IPS-18c (cell line): ENCODE measurements at regions not wholly inside any gene's neighbourhood (a gene's known extent, or its start where the extent isn't known, plus 50 kb on each side); places are given as distances from the start of the nearest gene placed in this dataset.
"Not testable (repeated sequence)": the region's sequence is repeated elsewhere in the genome, so short reads cannot be mapped to it uniquely, and the experiment has no call there.

Source experiments
- H3K4me3 ChIP-seq: 2 replicates; pipeline ENCODE4 v1.7.0; 2013; ENCODE audit warnings: low read depth, mild to moderate bottlenecking, low read length, moderate library complexity; ENCODE audit not compliant: insufficient read depth
- H3K9me3 ChIP-seq: one replicate; pipeline ENCODE4 v1.6.1; 2013; ENCODE audit warnings: mild to moderate bottlenecking, low read length, moderate library complexity; ENCODE audit not compliant: control insufficient read depth, insufficient read depth

DNA sequence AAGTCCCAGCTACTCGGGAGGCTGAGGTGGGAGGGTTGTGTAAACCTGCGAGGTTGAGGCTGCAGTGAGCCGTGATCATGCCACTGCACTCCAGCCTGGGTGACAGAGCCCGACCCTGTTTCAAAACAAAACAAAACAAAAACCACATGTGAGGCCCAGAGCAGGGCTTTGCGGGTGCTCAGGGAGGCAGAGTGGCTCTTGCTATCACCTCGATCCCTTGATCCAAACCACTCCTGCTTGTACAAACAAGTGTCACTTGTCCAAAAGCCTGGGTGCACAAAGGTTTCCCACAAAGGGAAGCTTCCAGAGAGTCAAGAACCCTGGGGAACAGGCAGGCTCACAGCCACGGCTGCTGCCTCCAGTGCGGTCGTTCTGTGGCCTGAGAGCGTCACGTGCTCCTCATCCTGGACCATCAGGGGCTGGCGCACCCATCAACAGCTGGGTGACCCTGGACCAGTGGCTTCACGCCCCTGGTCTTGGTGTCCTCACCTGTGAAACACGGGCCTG is 162.7 kb downstream of the C9orf50 start:
- Histone ChIP-seq H3K9me3 (no peaks in the 10 kb centered on the region), H3K4me3 (no peak overlapping the region)

DNA sequence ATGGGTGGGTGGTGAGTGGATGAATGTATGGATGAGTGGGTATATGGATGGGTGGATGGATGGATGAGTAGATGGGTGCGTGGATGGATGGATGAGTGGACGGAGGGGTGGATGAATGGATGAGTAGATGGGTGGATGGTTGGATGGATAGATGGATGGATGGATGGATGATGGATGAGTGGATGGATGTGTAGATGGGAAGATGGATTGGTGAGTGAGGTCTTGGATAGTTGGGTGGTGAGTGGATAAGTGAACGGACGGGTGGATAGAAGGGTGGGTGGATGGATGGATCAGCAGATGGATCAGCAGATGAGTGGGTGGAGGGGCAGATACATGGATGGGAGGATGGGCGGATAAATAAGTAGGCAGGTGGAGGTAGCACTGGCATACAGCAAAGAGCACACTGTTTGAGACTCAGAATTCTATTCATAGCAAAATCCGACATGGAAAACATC is 163.5 kb downstream of the C9orf50 start:
- Histone ChIP-seq H3K4me3 (no peak overlapping the region), H3K9me3 (no peaks in the 10 kb centered on the region)

DNA sequence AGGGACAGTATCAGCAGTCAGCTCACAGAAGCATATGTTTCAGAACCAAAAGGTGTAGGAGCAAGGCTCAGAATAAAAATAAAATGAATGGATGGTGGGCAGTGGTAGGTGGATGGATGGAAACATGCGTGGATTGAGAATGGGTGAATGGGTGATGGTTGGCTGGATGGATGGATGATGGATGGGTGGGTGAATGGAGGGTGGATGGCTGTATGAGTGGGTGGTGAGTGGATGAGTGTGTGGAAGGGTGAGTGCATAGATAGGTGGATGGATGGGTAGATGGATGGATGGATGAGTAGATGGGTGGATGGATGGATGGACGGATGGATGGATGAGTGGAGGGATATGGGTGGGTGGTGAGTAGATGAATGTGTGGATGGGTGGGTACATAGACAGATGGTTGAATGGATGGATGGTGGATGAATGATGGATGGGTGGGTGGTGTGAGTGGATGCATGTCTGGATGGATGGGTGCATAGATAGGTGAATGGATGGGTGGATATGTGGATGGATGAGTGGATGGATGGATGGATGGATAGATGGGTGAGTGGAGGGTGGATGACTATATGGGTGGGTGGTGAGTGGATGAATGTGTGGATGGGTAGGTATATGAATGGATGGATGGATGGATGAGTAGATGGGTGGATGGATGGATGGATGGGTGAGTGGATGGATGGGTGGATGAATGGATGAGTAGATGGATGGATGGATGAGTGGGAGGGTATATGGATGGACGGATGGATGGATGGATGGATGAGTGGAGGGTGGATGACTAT is 164.2 kb downstream of the C9orf50 start:
- Histone ChIP-seq H3K9me3 (no peaks in the 10 kb centered on the region), H3K4me3 (no peak overlapping the region)

DNA sequence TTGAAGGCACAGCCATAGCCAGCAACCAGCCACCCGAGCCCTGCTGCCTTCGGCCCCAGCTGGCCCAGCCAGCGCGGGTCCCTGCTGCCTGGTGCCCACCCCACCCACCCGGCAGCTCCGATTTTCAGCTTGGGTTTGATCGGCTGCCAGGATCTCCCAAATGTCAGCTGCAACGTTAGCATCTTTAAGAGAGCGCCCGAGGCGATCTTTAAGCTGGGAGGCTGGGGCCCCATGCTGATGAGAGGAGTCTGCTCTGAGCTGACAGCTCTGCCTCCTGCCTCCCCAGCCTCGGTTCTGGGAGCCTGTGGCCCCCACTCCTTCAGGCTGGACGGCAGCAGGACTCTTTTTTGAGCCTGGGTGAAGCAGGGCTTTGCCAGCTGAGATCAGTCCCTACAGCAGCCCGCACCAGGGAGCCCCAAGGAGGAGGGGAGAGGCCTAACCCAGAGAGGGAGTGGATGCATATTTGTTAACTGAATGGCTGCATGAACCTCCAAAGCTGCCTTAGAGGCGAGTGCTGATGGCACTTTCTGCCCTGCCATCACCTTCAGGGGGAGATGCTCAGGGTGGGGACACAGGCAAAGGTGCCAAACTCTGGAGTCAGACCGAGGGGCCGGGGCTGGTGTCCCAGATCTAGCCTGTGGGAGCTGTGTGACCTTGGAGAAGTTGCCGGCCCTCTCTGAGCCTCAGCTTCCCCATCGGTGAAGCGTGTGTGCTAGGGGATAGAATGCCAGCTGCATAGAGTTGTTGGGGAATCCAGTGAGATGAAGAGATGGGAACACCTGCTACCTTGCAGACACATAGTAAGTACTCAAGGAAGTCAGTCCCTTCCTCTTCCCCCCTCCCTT is 165.5 kb downstream of the C9orf50 start:
- no peak overlapping the region for H3K4me3 ChIP-seq

DNA sequence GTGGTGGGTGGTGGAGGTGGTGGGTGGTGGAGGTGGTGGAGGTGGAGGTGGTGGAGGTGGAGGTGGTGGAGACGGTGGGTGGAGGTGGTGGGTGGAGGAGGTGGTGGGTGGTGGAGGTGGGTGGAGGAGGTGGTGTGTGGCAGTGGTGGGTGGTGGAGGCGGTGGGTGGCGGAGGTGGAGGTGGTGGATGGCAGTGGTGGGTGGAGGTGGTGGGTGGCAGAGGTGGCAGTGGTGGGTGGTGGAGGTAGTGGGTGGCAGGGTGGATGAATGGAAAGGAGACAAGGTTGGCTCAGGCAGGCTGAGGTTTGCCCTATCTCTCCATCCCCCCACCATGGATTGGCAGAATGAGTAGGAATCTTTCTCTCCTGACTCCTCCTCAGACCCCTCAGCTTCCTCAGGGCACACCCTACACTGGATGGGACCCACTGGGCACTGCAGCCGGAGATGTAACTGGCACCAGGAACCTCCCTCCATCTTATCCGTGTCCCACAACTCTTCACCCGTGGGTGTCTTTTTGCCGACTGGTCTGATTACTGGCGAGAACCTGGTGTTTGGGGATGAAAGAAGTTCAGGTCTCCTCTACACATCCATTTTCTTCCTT is 166.3 kb downstream of the C9orf50 start:
- no peak overlapping the region for H3K4me3 ChIP-seq

More for the DNA sequence above, 165.5 kb downstream of the C9orf50 start:
- H3K9me3 ChIP-seq, result no peaks in the 10 kb centered on the region

DNA sequence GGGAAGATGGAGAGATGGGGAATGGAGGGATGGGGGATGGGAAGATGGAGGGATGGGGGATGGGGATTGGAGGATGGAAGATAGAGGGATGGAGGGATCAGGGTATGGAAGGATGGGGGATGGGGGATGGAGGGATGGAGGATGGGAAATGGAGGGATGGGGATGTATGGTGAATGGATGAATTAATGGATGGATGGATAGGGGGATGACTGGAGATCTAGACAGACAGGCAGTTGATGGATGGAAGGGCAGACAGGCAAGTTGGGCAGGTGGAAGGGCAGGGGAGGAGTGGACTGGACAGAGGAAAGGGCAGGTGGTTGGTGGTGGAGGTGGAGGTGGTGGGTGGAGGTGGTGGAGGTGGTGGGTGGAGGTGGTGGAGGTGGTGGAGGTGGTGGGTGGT is 167.2 kb downstream of the C9orf50 start:
- Histone ChIP-seq H3K4me3 (no peak overlapping the region), H3K9me3 (no peaks in the 10 kb centered on the region)

More for the DNA sequence above, 166.3 kb downstream of the C9orf50 start:
- H3K9me3 ChIP-seq, result no peaks in the 10 kb centered on the region

DNA sequence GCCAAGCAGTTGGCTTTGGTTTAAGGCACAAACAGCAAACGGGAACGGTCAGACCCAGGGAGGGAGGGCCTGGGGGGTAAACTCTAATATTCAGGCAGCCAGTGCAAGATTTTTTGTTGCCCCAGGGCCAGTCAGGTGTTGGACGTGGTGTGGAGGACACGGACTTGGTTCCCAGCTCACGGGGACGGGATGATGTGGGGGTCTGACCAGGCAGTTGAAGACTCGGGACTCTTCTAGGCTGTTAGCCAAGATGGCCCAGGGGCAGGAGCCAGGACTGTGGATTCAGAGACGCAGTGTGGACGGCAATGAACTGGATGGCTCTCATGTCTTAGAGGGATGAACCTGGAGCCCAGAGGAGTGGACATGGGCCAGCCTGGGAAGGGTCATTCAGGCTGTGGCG is 169.2 kb downstream of the C9orf50 start:
- no peak overlapping the region for H3K4me3 ChIP-seq
- no peaks in the 10 kb centered on the region for H3K9me3 ChIP-seq

DNA sequence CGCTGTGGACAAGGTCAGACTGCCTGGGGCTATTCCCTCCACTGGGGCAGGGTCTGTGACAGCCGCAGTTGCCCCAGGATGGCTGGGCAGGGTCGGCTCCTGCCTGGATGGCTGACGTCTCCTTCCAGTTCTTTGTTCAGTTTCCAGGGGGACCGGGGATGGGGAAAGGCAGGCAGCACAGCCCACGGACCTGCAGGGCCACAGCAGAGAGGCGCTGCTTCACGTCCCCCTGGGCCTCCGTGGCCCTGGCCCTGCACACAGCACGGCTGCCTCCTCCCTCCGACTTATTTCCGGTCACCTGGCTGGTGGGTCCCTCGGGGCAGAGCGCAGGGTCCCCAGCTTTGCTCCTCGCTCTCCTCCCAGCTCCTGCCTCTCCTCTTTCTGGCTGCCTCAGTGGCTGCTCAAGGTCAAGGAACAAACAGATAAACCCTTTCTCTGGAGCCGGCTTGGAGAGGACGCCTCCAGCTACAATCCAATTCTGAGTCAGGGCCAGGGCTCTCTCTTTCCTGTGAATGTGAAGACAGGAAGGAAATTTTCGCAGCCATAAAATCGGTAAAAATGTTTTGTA is 169.7 kb downstream of the C9orf50 start:
- H3K9me3 ChIP-seq, result no peaks in the 10 kb centered on the region
- H3K4me3 ChIP-seq, result no peak overlapping the region

DNA sequence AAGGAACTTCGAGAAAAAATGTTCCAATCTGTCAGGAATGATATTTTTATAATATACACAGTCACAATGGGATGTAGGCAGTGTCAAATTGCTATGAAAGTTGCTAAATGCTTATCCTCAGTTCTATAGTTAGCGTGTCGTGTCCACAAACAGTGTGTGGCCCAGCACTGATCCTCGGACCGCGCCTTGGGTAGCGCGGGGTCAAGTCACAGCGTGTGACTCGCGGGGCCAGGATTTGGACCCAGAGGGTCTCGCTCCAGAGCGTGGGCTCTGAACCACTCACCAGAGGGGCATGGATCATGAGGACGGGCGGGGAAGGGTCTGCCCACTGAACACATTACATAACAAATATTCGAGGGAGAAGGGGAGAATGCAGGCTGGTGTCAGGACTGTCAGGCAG is 171.8 kb downstream of the C9orf50 start:
- Histone ChIP-seq H3K9me3 (no peaks in the 10 kb centered on the region), H3K4me3 (no peak overlapping the region)

DNA sequence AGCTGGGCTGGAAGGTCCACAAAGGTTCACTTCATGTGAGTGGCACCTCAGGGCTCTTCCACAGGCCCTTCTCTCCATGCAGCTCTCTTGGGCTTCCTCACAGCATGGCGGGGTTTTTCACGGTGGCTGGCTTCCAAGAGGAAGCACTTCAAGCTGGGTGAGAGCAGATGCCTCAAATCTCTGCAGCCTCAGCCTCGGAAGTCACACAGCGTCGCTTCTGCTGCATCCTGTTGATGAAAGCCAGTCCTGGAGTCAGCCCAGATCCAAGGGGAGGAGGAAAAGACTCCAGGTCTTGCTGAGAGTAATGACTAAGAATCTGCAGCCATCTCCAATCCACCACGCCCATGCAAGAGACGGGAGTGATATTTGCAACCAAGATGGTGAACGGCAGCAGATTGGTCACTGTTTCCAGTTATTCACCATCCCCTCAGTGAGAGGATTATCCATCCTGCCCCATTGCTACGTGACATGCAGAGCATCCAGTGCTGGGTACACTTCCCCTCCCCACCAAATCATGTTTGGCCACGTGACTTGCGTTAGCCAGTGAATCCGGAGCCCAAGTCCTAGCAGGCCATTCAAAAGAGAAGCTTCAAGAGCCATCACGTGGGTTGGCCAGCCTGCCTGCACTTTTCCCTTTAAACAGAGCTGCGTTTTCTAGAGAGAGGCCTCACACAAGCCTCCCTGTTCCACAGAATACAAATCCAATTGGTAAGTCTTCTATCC is 173.9 kb downstream of the C9orf50 start:
- no peaks in the 10 kb centered on the region for H3K9me3 ChIP-seq

DNA sequence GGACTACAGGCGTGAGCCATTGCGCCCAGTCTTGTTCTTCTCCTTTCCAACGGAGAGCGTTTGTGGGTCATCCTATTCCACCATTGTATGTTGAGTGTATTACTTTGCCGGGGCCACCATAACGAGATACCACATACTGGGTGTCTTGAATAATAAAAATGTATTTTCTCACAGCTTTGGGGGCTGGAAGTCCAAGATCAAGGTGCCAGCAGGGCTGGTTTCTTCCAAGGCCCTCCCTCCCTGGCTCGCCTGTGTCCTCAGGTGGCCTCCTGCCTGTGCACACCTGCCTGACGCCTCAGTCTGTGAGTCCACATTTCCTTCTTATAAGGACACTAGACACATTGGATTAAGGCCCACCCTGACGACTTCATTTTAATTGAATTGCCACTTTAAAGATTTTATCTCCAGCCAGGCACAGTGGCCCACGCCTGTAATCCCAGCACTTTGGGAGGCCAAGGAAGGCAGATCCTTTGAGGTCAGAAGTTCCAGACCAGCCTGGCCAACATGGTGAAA is 175.1 kb downstream of the C9orf50 start:
- no peak overlapping the region for H3K4me3 ChIP-seq
- H3K9me3 ChIP-seq, result no peaks in the 10 kb centered on the region

More for the DNA sequence above, 173.9 kb downstream of the C9orf50 start:
- no peak overlapping the region for H3K4me3 ChIP-seq

DNA sequence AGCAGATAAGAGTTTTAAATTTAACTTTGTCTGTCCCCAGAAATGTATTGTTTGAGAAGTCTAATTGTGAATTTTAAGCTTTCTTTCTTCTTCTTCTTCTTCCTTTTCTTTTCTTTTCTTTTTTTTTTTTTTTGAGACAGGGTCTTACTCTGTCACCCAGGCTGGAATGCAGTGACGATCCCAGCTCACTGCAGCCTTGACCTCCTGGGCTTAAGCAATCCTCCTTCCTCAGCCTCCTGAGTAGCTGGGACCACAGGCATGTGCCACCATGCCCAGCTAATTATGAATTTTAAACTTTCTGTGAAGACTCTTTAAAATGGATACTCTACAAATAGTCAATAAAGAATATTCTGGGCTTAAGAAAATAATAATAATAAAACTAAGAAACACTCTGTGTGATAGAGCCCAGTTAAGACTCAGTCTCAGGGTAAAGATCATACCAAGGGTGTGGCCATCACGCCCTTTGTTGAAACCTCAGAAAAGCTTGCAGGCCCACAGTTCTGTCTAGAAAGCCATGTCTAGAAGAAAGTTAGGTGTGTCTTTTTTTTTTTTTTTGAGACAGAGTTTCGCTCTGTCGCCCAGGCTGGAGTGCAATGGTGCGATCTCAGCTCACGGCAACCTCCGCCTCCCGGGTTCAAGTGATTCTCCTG is 177.3 kb downstream of the C9orf50 start:
- H3K4me3 ChIP-seq, H3K9me3 ChIP-seq: not testable (repeated sequence)

DNA sequence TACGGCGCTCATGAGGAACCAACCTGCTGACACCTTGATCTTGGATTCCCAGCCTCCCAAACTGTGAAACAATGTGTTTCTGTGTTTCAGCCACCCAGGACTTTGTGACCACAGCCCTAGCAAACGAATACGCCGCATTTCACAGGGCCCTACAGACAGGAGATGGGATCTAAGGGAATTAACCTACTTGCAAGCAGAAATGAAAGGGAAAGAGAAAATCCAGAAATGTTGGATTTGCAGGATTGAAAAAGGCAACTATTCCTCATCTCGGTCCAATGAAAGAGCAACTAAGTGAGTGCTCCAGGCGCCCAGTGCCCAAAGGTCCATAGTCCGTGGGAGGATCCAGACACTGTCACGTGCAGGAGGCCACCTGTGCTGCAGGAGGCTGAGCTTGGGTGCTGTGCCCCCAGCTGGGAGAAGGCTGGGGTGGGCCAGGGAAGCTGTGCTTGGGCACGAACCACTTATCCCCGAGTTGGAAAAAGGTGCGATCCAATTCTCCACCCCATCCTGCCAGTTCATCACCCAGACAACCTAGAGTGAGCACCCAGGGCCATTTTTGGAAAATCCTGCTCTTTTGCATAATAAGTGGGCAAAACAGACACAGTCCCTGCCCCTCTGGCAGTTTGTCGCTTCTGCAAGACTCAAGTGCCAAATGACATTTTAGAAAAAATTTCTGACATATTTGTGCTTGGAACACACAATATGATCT is 177.9 kb downstream of the C9orf50 start:
- Histone ChIP-seq H3K9me3 (no peaks in the 10 kb centered on the region), H3K4me3 (peak overlapping the region; percentile 4; the same call in 1 of the 2 replicates)

DNA sequence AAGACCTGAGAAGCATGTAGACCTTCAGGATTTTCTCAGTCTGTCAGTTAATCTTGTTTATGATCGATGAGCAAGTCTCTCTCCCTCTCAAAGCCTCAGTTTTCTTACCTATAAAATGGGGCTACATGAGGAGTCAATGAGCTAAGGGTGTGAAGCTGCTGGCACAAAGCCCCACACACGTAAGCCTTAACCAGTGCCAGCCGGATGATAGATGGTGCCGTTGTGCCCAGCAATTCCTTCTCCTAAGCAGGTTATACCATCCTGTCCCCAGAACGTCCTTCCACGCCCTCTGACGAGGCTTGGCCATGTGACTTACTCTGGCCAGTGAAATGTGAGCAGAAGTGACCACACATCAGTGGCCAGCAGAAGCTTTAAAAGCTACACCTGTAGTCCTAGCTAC is 179.0 kb downstream of the C9orf50 start:
- Histone ChIP-seq H3K9me3 (no peaks in the 10 kb centered on the region), H3K4me3 (no peak overlapping the region)

DNA sequence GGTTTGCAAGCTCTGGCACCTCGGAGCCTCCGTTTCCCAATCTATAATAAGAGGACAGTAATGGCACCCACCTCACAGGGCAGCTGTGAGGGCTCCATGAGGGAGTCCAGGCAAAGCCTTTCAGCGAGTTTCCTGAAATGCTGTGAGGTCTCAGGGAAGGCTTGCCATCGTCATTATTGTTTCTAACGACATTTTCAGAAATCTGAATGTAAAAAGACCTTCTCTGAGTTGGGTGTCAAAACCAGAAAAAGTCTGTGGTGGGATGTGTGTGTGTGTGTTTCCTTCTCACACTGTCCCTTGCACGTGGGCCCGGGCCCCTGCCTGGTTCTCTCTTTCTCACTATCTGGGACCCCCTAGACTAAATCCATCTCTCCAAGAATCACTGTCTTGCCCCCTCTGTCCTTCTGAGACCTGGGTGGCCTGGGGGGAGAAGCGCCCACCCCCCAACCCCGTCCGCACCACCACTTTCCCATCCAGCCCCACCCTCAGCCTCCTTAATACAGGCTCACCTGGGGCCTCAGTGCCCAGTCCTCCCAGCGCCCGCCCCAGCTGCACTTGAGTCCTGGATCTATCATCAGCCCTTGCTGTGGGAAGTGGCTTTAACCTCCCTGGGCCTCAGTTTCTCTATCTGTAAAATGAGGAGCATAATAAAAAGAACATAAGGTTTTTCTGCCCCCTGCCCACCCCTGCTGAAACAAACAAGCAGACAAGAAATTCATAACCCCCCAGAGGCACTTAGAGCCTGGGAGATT is 180.3 kb downstream of the C9orf50 start:
- Histone ChIP-seq H3K4me3 (no peak overlapping the region), H3K9me3 (no peaks in the 10 kb centered on the region)
